MM.1S (cell line): ENCODE measurements at regions not wholly inside any gene's neighbourhood (a gene's known extent, or its start where the extent isn't known, plus 50 kb on each side); places are given as distances from the start of the nearest gene placed in this dataset.

Source experiments
- CTCF ChIP-seq: fragments of 300-600 bp; sonication (generic); IDR thresholded peaks from 2 replicates; pipeline ENCODE4 v1.5.1; 2016; ENCODE audit warnings: antibody characterized with exemption, low read length, mixed read lengths
- EZH2 ChIP-seq: fragments of 300-600 bp; sonication (generic); optimal IDR thresholded peaks from 2 replicates; pipeline ENCODE3; 2017; ENCODE audit warnings: low read depth, mild to moderate bottlenecking, antibody characterized with exemption, low read length, mixed read lengths

GRCh38 chr3:40631341-40631995, 106.7 kb downstream of the ZNF621 start:
- TF ChIP-seq CTCF (no peak), EZH2 (no peak)
